Fibroblast of gingiva (primary cell): ENCODE measurements at regions not wholly inside any gene's neighbourhood (a gene's known extent, or its start where the extent isn't known, plus 50 kb on each side); places are given as distances from the start of the nearest gene placed in this dataset.
"Not testable (repeated sequence)": the region's sequence is repeated elsewhere in the genome, so short reads cannot be mapped to it uniquely, and the experiment has no call there.

Source experiments
- DNase-seq: peaks from one replicate; pipeline ENCODE4 v3.0.0-alpha.2; 2011; ENCODE audit warnings: low read depth

DNA sequence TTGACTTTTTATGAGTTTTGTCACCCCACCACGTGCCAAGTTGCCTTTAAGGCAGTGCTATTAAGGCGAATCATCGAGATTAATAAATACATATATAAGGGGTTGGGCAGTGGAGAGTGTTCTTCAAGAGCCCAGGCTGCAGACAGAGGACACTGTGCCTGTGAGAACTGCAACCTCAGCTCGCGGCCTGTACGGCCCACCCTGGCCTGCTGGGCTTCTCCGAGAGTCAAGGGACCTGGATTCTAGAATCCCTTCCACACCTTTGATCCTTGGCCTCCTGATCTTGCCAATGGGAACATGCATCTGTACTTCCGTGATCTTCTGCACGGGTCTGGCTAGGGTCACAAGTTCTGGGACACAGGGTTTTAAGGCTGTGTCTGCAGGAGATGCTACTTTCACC is 54.5 kb downstream of the IRX5 start:
- no peak for DNase-seq

- DNase-seq, result no peak
Observed at GRCh38 chr16:54985668-54986067, 55.0 kb downstream of the IRX5 start.

DNA sequence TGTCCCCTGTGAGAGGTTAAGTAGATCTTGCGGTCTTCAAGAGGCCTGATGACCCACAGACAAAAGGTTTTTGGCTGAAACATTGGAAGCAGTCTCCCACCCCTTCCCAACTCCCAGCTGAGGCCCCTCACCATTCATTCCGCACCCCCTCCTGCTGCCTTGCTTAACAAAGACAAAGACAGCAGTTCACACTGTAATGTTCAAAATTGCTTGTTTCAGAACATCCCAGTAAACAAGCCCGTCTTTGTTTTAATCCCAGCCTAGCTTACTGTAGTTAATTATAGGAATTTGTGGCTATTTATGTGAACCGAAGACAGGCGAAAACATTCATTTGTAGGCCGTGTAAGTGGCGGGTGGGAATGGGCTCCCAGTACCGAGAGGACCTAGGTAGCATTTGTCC is 55.7 kb downstream of the IRX5 start:
- DNase-seq, result no peak

GRCh38 chr16:54987081-54987480 is 56.4 kb downstream of the IRX5 start:
- DNase-seq, result no peak

DNA sequence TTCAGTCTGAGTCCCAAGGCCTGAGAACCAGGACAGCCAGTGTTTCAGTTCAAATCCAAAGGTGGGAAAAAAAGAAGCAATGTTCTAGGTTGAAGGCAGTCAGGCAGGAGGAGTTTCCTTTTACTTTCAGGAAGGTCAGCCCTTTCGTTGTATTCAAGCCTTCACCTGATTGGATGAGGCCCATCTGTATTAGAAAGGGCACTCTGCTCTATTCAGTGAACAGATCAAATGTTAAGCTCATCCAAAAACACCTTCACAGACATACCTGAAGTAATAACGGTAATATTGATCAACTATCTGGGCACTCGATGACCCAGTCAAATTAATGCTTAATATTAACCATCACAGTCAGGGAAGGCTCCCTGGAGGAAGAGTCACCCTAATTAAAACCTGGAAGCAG is 60.9 kb downstream of the IRX5 start:
- no peak for DNase-seq

DNA sequence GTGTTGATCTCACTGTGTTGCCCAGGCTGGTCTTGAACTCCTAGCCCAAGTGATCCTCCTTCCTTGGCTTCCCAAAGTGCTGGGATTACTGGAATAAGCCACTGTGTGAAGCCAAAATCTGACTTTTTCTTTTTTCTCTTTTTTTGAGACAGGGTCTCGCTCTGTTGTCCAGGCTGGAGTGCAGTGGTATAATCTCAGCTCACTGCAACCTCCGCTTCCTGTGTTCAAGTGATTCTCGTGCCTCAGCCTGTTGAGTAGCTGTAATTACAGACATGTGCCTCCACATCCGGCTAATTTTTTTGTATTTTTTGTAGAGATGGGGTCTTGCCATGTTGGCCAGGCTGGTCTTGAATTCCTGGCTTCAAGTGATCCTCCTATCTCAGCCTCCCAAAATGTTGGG is 61.3 kb downstream of the IRX5 start:
- DNase-seq, result not testable (repeated sequence)

- no peak for DNase-seq
Observed at GRCh38 chr16:54993106-54993895, 62.6 kb downstream of the IRX5 start.

DNA sequence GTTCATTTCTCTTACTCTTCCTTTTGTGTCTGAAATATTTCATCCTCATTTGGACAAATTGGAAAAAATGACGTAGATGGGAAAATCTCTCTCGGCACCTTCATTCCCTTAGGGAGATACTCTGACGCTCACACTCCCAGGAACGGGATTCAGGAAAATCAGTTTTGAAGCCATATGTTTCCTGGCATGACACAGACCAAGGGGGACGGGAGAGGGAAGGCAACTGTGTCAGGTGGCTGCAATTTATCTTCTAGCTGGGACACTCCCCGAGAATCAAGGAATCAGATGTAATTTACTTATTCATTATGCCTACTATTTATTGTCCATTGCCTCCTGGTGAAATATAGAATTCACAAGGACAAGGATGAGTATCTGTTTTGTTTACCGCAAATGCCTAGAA is 65.5 kb downstream of the IRX5 start:
- DNase-seq, result no peak

- no peak for DNase-seq
Observed at GRCh38 chr16:54998834-54999233, 68.2 kb downstream of the IRX5 start.

DNA sequence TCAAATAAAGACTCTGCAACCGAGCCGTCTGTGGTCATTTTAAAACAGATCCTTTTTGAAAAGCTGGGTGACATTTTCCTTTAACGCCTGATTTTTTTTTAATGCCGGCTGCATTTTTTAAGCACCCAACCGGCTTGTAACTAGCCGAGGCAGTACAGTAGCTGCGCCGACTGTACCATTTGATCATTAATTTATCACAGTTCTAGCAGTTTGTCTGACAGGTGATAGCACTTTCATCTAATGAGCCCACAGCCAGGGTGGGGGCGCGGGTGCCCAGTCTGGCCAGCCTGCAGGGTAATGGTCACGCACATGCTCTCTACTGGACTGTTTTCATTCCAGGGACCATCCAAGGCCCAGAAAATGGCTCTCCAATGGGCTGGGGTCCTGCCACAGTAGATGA is 68.8 kb downstream of the IRX5 start:
- DNase-seq, result no peak

- peak; percentile 16 for DNase-seq
Observed at GRCh38 chr16:55000595-55000994, 69.9 kb downstream of the IRX5 start.

- peak; percentile 23 for DNase-seq
Observed at GRCh38 chr16:55001931-55002330, 71.3 kb downstream of the IRX5 start.

DNA sequence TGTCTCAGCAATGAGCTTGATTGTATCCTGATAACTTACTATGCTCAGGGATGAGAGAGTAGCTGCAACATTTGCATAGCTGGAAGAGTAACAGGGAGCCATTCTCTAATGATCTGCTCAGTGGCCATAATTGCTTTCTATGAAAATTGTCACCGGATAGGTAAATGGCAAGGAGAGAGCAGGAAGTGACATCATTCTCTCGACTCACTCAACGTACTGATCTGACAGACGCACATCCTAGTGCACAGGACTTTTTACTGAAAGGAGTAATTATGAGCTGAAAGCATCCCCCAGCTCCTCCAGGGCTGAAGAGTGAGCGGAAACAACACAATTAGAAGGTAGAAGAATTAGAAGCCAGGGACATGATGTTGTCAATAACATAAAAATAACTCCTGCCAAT is 71.8 kb downstream of the IRX5 start:
- no peak for DNase-seq

GRCh38 chr16:55003306-55003705 is 72.6 kb downstream of the IRX5 start:
- no peak for DNase-seq

DNA sequence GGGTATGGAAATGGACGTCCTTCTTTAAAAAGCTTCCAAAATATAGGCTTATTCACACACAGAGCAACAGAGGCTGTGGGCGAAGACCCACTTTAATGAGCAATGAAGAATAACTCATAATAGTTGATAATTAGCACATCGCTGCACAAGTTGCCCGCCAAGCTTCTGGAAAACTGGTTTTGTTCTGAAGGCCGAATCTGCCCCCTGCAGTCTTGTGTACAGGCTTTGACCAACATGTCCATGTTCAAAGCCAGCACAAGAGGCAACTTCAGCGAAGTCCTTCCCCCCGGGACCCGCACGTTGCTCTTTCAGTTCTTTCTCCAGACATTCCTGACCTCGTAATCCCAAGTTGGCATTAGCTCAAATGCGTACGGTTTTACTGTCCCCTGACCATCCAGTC is 73.3 kb downstream of the IRX5 start:
- DNase-seq, result no peak

GRCh38 chr16:55007504-55007903 is 76.8 kb downstream of the IRX5 start:
- DNase-seq, result no peak

DNA sequence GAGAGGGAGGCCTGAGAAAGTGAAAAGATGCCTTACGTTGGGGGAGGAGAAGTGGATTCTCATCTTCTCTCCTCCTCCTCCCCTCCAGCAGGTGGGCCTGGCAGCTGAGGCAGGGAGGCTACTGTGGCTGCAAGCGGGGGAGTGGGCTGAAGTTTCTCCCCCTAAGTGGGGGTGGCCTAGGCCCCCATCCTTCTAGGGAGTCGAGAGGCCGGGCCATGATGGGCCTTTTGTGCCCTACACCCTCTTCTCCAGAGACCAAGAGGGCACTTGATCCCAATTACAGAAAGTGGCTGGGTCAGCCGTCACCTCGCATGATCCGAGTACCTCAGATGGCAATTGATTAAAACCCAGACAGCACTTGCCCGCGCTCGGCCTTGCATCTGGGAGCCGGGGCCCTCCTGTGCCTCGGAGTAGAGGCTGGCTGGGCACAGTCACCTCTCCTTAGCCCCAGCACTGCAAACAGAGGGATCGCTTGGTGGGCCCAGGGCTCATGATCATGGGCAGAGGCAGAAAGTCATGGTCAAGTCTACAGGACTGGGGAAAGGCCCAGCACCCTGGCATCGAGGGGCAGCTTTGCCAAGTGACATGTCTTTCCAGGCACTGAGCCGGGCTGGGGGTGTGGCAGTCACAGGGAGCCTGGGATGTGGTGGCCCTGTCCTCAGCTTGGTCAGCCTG is 78.3 kb downstream of the IRX5 start:
- DNase-seq, result no peak

DNA sequence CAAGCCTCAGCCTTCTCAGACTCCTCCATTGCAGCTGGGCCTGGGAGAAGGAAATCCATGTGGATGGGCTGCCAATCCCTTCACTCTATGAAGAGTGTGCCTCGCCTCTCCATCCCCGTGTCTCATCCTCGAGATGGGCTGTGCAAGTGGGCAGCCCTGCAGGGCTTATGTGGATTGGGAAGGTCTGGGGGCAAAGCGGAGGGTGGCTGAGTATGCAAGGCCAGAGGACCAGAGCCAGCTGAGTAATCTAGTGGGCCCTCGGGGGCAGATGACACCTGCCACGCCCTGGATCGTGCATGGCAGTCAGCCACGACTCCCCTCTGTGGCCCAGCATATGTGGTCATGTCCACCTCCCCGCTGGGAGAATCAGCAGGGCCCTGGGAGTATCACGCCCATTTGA is 78.9 kb downstream of the IRX5 start:
- DNase-seq, result no peak

- DNase-seq, result no peak
Observed at GRCh38 chr16:55010492-55011160, 80.0 kb downstream of the IRX5 start.

DNA sequence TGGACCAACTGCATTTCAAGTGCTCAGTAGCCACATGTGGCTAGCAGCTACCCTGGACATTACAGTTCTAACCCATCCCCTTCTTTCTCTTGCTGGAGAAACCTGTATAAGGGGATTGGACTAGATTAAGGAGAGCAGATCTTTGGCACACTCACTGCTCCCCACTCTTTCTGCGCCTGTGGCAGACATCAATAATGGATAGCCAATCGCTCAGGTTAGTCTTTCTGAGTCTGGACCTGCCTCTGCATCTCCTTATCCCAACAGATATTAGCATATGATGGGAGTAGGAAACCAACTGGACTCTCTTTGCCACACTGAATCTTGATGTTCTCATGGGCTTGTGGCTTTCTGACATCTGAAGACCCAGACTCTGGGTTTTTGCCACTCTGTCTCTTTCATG is 81.7 kb downstream of the IRX5 start:
- no peak for DNase-seq

DNA sequence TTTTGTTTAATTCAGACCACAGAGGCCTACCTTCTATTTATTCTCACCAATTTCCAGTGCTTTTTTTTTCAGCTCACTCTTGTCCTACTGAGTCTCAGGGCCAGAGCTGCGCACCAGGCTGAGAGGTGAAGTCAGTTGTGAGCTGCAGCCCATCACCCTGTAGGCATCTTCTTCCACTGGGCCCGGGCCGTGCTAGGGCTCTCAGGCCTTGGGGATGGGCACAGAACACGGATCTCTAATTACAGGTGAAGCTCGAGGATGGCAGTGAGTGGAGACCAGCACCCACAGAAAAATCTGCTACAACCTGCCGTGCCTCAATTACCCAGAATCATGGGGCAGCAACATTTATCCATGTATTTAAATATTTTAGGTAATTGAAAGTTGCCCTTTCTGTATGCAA is 82.1 kb downstream of the IRX5 start:
- no peak for DNase-seq

DNA sequence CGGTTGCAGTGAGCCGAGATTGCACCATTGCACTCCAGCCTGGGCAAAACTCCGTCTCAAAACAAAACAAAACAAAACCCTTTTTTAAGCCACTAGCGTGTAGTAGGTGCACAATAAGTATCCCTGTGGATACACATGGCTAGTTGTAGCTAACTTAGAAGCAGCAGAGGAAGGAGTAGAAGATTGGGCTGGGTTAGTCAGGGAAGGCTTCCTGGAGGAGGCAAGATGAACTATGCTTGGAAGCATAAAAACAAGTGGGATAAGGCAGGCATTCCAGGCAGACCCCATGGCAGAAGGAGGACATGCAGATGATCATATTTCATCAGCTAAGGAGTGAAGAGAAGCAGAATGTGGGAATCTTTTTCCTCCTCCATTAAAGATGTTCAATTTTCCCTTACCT is 83.4 kb downstream of the IRX5 start:
- no peak for DNase-seq

- DNase-seq, result no peak
Observed at GRCh38 chr16:55015181-55015913, 84.7 kb downstream of the IRX5 start.
